LHCN-M2 (cell line): ENCODE measurements at regions not wholly inside any gene's neighbourhood (a gene's known extent, or its start where the extent isn't known, plus 50 kb on each side); places are given as distances from the start of the nearest gene placed in this dataset.

Experiments used
- DNase-seq: peaks from one replicate; pipeline ENCODE4 v3.0.0-alpha.2; 2012; ENCODE audit warnings: low read depth

GRCh38 chr14:101025131-101025530 lies 121.6 kb upstream of the RTL1 start:
- no peak for DNase-seq

DNA sequence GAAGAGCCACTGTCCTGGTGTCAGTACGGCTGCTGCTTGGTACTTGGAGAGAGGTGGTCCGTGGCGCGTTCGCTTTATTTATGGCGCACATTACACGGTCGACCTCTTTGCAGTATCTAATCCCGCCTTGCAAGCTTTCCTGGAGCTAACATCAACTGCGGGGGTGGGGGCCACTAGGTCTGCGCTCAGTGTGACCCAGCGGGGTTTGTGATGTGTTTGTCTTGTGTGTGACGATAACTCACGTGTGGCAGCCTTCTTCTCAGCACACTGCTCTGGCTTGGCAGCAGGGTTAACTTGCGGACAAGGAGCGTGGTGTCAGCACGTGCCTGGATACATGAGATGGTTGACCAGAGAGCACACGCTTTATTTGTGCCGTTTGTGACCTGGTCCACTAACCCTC lies 122.2 kb upstream of the RTL1 start:
- DNase-seq: no peak

GRCh38 chr14:101026341-101026740 lies 122.8 kb upstream of the RTL1 start:
- DNase-seq: no peak

GRCh38 chr14:101027291-101027690 lies 123.8 kb upstream of the RTL1 start:
- DNase-seq: no peak

- no peak for DNase-seq
These were observed 124.4 kb upstream of the RTL1 start for GRCh38 chr14:101027966-101028365.

GRCh38 chr14:101028971-101029667 lies 125.6 kb upstream of the RTL1 start:
- DNase-seq: no peak

DNA sequence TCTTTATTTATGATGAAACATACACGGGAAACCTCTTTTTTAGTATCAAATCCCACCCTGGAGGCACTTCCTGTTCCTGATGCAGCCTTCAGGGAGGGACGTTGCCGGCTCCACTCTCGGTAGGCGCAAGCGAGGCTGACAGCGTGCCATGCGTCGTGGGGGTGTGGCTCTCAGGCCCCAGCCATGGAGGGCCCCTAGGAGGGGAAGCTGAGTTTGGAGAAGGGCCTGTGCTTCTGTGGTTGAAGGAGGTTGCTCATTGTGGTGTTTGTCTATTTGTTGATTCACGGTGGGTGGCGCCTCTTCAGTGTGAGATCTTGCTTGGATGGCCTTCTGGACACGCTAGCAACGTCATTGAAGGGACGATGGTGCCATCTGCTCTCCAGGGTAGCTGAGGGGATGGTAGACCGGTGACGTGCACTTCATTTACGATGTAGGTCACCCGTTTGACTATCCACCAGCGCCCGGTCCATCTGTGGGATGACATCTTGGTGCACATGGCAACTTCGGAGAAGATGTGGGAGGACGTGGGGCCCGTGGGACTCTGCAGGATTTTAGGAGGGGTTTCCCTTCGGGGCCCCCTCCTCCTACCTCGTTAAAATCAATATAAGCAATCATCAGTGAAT lies 126.3 kb upstream of the RTL1 start:
- no peak for DNase-seq

DNA sequence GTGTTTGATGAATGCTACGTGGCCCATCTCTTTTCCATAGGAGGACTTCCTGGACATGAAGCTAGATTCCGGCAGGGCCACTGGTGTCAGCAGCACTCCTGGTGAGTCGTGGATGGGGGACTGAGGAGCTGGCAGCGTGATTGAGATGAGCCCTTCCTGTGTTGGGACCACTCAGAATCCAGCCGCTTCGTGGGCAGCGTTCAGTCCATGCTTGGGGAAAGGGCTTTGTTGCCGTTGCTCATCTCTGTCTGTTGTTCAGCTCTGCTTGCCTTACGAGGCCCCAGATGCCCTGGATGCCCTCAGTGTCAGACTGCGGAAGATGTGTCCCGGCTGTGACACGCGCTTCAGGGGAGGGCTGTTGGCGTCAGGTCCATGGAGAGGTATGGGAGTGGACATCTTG lies 127.1 kb upstream of the RTL1 start:
- no peak for DNase-seq

DNA sequence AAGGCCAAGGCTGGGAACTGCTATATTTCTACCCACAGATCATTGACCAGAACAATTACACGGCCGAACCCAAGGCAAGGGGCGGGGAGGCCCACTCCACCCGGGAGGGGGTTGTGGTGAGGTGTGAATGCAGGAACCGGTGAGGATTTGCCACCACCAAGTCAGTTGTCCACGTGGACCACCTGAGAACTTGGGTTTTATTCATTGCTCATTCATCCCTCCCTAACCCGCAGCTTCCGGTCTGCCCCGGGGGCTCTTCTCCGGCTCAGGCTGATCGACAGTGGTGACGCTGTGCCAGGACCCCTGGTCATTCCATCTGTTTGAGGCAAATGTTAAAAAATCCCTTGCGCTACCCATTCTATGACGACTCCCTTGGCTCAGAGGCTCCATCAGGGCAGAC lies 127.7 kb upstream of the RTL1 start:
- no peak for DNase-seq

DNA sequence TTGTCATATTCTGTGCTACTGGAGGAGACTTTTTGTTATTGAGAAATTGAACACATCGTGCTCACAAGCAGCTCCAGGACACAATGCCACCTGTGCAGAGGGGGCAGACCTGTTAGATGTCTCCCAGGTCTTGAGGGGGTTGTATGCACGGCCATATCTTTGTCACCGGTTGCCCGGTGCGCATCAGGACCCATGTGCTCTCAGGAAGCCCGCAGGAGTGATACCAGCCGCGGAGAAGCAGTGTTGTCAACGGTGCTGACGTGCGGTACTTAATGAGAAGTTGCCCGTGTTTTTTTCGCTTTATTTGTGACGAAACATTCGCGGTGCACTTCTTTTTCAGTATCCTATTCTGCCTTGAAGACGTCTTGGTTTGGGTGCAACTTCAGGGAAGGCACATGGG lies 128.2 kb upstream of the RTL1 start:
- no peak for DNase-seq

DNA sequence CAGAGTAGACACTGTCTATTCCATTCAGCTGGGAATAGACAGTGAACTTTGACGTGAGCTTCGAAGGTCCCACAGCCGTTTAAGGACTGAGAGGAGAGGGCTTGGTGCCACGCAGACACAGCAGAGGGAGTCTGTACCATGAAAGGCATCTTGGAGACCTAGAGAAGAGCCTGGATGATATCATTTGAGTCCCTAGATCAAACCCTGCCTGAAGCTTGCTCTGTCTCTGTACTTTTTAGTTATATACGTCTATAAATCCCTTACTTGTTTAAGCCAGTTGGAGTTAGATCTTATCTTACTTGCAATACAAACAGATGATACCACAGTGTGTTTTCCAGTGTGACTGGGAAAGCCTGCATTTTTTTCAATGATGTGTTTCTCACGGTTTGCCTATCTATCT lies 128.9 kb upstream of the RTL1 start:
- no peak for DNase-seq

- no peak for DNase-seq
These were observed 129.5 kb upstream of the RTL1 start for GRCh38 chr14:101033006-101033405.

DNA sequence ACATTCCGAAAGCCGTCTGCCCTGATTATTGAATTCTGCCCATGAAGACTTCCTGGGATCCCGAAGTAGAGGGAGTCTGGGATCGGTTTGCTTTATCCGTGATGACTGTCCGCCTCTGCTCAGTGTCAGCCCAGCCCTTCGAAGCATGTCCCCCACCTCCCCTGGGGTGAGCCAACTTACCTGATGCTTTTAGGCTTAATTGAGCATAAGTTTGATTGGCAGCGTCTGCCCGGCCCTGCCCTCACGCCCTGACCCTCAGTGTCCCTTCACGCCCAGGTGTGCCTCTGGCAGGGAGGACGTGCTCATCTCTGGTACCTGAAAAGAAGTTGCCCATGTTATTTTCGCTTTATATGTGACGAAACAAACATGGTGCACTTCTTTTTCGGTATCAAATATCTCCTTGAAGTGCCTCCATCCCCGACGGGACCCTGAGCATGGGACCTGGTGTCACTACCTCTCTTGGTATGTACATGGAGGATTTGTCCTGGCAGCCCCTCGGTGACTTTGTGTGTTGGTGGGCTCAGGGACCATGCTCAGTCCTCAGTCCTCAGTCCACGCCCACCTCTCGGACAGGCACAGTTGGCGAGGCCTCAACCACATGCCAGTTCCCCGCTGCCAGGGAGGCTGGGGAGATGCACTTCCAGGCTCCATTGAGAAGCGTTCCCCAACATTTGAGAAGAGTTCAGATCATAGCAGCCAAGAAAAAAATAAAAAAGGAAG lies 130.1 kb upstream of the RTL1 start:
- no peak for DNase-seq

DNA sequence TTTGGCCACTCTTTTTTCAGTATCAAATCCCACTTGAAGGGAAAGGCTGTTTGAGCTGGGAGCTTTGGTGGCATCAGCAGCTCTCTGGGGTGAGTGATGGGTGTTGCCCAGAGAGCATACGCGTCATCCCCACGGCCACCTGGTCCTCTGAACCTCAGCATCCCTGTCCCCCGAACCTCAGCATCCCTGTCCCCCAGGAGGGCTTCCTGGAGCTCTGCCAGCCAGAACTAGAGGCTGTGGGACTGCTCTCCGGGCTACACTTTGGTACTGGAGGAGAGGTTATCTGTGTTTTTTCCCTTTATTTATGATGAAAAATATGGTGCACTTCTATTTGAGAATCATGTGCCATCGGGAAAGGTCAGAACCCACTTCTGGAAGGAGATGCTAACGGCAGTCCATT lies 131.5 kb upstream of the RTL1 start:
- no peak for DNase-seq

- no peak for DNase-seq
These were observed 132.1 kb upstream of the RTL1 start for GRCh38 chr14:101035466-101036225.

GRCh38 chr14:101037021-101037817 lies 133.7 kb upstream of the RTL1 start:
- no peak for DNase-seq

DNA sequence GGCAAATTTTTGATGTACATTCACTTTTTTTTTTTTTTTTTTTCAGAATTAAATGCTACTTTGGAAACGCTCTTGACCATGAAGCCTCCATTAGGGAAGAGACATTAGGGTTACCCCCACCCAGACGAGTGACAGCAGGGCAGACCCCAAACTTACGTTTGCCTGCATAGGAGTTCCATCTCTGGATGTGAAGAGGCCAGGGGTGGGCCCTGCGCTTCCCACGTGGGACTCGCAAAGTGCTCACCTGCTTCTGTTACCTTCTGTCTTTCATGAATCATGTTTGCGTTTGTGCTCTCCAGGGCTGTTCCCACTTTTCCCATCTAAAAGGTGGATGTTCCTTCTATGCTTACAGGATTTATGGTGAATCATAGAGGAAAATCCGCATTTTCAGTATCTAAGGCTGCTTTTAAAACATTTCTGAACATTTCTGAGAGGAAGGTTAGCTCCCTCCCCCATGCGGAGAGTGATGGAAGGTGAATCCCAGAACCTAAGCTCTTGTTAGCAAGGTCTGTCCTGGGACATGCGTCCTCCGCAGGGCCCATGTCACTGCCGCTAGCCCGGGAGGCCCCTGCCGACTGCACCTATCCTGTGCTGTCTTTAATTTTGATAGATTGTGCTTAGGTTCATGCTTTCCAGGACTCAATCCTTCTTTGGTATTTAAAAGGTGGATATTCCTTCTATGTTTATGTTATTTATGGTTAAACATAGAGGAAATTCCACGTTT lies 135.7 kb upstream of the RTL1 start:
- DNase-seq: no peak

- no peak for DNase-seq
These were observed 136.2 kb upstream of the RTL1 start for GRCh38 chr14:101039755-101040138.

- no peak for DNase-seq
These were observed 137.3 kb upstream of the RTL1 start for GRCh38 chr14:101040538-101041442.

DNA sequence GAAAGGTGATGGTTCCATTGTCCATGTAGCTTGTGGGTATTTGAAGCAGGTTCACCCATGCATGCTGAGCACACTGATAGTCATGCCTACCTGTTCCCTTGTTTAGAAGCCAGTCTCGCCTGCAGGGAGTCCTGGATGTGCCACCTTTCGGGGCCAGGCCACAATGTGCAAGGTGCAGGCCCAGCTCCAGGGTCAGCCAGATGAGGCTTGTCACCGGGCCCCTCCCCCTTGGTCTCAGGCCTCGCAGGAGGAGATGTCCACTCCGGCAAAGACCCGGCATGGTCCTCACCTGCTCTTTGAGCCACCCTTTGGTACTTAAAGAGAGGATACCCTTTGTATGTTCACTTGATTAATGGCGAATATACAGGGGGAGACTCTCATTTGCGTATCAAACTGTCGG lies 140.4 kb upstream of the RTL1 start:
- DNase-seq: no peak
